ENCODE measurements at regions not wholly inside any gene's neighbourhood (a gene's known extent, or its start where the extent isn't known, plus 50 kb on each side); places are given as distances from the start of the nearest gene placed in this dataset.

DNA sequence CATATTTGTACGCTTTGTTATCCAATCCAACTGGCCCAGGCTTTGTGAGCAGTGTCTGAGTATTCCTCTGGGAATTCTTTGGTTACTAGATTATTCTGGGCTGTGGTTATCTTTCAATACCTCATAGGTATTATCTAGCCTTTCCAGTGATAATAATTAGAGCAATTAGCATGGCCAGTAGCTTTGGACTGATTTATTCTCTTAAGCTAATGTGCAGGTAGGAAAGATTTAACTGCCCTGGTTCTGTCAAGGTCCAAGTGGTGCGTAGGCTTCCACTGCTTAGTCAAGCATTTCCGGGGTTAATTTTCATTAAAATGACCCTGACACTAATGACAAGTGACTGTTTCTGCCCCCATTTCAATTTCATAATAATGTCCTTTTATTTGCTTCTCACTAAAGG lies 54.2 kb upstream of the PMFBP1 start:
- DNase-seq, result no peak
- no TSS peak for BruUV-seq (replicated peaks)
- no peak for TF ChIP-seq CTCF (IDR thresholded peaks at IDR 0.05; ENCODE audit: unreplicated experiment)
- Mint-ChIP-seq H3K27ac (ENCODE audit: unreplicated experiment) (no peak overlapping the region), H3K9me3 (ENCODE audit: low read depth, unreplicated experiment) (peaks cover 3% of the 10 kb centered on the region), H3K4me3 (ENCODE audit: low read depth, unreplicated experiment) (no peak overlapping the region), H3K4me1 (ENCODE audit: low read depth, unreplicated experiment) (peaks cover 11% of the 10 kb centered on the region), H3K36me3 (ENCODE audit: insufficient read depth, unreplicated experiment) (no peaks in the 10 kb centered on the region), H3K27me3 (ENCODE audit: unreplicated experiment) (no peaks in the 10 kb centered on the region)
- CTCF ChIA-PET, result no interaction called here
- intact Hi-C loops (cut with micrococcal nuclease; ENCODE audit: unreplicated experiment), result no loop called here

DNA sequence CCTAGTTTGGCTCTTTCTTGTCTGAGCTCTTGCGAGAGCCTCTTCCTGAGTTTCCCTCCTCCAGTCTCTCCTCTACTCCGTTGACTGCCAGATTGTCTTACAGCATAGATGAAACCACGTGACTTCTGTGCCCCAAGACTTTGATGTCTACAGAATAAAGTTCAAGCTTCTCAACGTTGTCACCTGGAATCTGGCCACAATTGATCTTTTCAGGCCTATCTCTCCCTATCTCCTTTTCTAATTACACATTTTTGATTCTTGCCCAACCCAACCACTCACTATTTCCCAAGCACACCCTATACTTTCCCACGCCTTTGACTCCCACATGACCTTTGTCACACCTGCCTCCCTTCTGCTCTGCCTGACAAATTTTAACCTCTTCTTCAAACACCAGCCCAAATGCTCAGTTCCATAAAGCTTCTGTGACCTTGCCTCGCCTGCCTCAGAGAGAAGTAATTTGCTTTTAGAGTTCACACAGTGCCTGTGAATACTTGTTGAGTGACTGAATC lies 52.4 kb upstream of the PMFBP1 start:
- DNase-seq, result peak; percentile 6
- Mint-ChIP-seq H3K4me3 (ENCODE audit: low read depth, unreplicated experiment) (no peak overlapping the region), H3K27ac (ENCODE audit: unreplicated experiment) (no peak overlapping the region), H3K27me3 (ENCODE audit: unreplicated experiment) (no peaks in the 10 kb centered on the region), H3K9me3 (ENCODE audit: low read depth, unreplicated experiment) (no peaks in the 10 kb centered on the region), H3K36me3 (ENCODE audit: insufficient read depth, unreplicated experiment) (no peaks in the 10 kb centered on the region), H3K4me1 (ENCODE audit: low read depth, unreplicated experiment) (peaks cover 11% of the 10 kb centered on the region)
- CTCF ChIA-PET, result no interaction called here
- BruUV-seq (replicated peaks), result no TSS peak
- TF ChIP-seq CTCF (IDR thresholded peaks at IDR 0.05; ENCODE audit: unreplicated experiment), result no peak
- intact Hi-C loops (cut with micrococcal nuclease; ENCODE audit: unreplicated experiment), result no loop called here

GRCh38 chr16:72222503-72222902 lies 50.5 kb upstream of the PMFBP1 start:
- TF ChIP-seq CTCF (IDR thresholded peaks at IDR 0.05; ENCODE audit: unreplicated experiment), result no peak
- no TSS peak for BruUV-seq (replicated peaks)
- no peak for DNase-seq
- intact Hi-C loops (cut with micrococcal nuclease; ENCODE audit: unreplicated experiment), result no loop called here
- H3K27ac Mint-ChIP-seq (ENCODE audit: unreplicated experiment), result no peak overlapping the region
- H3K9me3 Mint-ChIP-seq (ENCODE audit: low read depth, unreplicated experiment), result no peaks in the 10 kb centered on the region
- no peaks in the 10 kb centered on the region for H3K36me3 Mint-ChIP-seq (ENCODE audit: insufficient read depth, unreplicated experiment)
- no peaks in the 10 kb centered on the region for H3K27me3 Mint-ChIP-seq (ENCODE audit: unreplicated experiment)
- H3K4me1 Mint-ChIP-seq (ENCODE audit: low read depth, unreplicated experiment), result peaks cover 11% of the 10 kb centered on the region
- CTCF ChIA-PET, result no interaction called here
- H3K4me3 Mint-ChIP-seq (ENCODE audit: low read depth, unreplicated experiment), result no peak overlapping the region
